Loucy (cell line): ENCODE measurements at regions not wholly inside any gene's neighbourhood (a gene's known extent, or its start where the extent isn't known, plus 50 kb on each side); places are given as distances from the start of the nearest gene placed in this dataset.
"Not testable (repeated sequence)": the region's sequence is repeated elsewhere in the genome, so short reads cannot be mapped to it uniquely, and the experiment has no call there.

Experiments used
- H2AFZ ChIP-seq: fragments of 200-600 bp; sonication (generic); 2 replicates; pipeline ENCODE4 v1.6.0; 2016; ENCODE audit warnings: antibody characterized with exemption, mild to moderate bottlenecking, low read length, moderate library complexity
- H3F3A ChIP-seq: fragments of 200-600 bp; 2 replicates; pipeline ENCODE4 v1.6.0; 2016; ENCODE audit warnings: antibody characterized with exemption, low read depth, mild to moderate bottlenecking
- H3K27me3 ChIP-seq: fragments of 200-600 bp; sonication (generic); 2 replicates; pipeline ENCODE4 v1.6.1; 2014; ENCODE audit warnings: low read length, mild to moderate bottlenecking; ENCODE audit not compliant: insufficient read depth, poor library complexity, severe bottlenecking
- H3K36me3 ChIP-seq: fragments of 200-600 bp; sonication (generic); 2 replicates; pipeline ENCODE4 v1.6.1; 2016; ENCODE audit warnings: low read length; ENCODE audit not compliant: insufficient read depth
- H3K4me1 ChIP-seq: fragments of 200-600 bp; sonication (generic); 2 replicates; pipeline ENCODE4 v1.5.1; 2014; ENCODE audit warnings: low read length, mild to moderate bottlenecking; ENCODE audit not compliant: insufficient read depth, poor library complexity, severe bottlenecking
- H3K4me2 ChIP-seq: fragments of 200-600 bp; sonication (generic); 2 replicates; pipeline ENCODE4 v1.6.0; 2014; ENCODE audit warnings: antibody characterized with exemption, low read length, low read depth, mild to moderate bottlenecking; ENCODE audit not compliant: poor library complexity, severe bottlenecking
- H3K4me3 ChIP-seq: fragments of 200-600 bp; sonication (generic); 2 replicates; pipeline ENCODE4 v1.5.1; 2014; ENCODE audit warnings: low read length, mild to moderate bottlenecking, mixed read lengths; ENCODE audit not compliant: poor library complexity, severe bottlenecking
- H3K79me2 ChIP-seq: fragments of 200-600 bp; sonication (generic); 2 replicates; pipeline ENCODE4 v1.6.1; 2014; ENCODE audit warnings: low read length; ENCODE audit not compliant: insufficient read depth
- H3K9ac ChIP-seq: fragments of 200-600 bp; sonication (generic); 2 replicates; pipeline ENCODE4 v1.6.0; 2014; ENCODE audit warnings: mild to moderate bottlenecking, low read depth, low read length, moderate library complexity; ENCODE audit not compliant: poor library complexity, severe bottlenecking
- H3K9me2 ChIP-seq: fragments of 200-600 bp; sonication (generic); replicated peaks from 2 replicates; pipeline ENCODE4 v1.6.1; 2016; ENCODE audit warnings: low read depth, low read length, mixed read lengths
- H3K9me3 ChIP-seq: fragments of 200-600 bp; sonication (generic); 2 replicates; pipeline ENCODE4 v1.6.1; 2014; ENCODE audit warnings: mild to moderate bottlenecking, antibody characterized with exemption, low read length, low read depth; ENCODE audit not compliant: insufficient read depth
- H4K20me1 ChIP-seq: fragments of 200-600 bp; sonication (generic); 2 replicates; pipeline ENCODE4 v1.6.0; 2014; ENCODE audit warnings: antibody characterized with exemption, low read length, mild to moderate bottlenecking; ENCODE audit not compliant: insufficient read depth, poor library complexity, severe bottlenecking
- EZH2phosphoT487 ChIP-seq: fragments of 200-600 bp; IDR thresholded peaks from 2 replicates; pipeline ENCODE4 v1.6.1; 2018; ENCODE audit warnings: antibody characterized with exemption, mild to moderate bottlenecking, moderate library complexity, borderline replicate concordance
- TF ChIP-seq, protein P1 (sequence below): fragments of 200-600 bp; sonication (generic); conservative IDR thresholded peaks from 2 replicates; pipeline ENCODE4 v1.5.1; 2014; ENCODE audit warnings: mild to moderate bottlenecking, antibody characterized with exemption, low read length

GRCh38 chr22:27605390-27605789, 196.2 kb downstream of the MN1 start:
- TF ChIP-seq, protein P1, sequence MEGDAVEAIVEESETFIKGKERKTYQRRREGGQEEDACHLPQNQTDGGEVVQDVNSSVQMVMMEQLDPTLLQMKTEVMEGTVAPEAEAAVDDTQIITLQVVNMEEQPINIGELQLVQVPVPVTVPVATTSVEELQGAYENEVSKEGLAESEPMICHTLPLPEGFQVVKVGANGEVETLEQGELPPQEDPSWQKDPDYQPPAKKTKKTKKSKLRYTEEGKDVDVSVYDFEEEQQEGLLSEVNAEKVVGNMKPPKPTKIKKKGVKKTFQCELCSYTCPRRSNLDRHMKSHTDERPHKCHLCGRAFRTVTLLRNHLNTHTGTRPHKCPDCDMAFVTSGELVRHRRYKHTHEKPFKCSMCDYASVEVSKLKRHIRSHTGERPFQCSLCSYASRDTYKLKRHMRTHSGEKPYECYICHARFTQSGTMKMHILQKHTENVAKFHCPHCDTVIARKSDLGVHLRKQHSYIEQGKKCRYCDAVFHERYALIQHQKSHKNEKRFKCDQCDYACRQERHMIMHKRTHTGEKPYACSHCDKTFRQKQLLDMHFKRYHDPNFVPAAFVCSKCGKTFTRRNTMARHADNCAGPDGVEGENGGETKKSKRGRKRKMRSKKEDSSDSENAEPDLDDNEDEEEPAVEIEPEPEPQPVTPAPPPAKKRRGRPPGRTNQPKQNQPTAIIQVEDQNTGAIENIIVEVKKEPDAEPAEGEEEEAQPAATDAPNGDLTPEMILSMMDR, result no peak
- no peak for TF ChIP-seq EZH2phosphoT487
- H3K4me1 ChIP-seq, result no peaks in the 10 kb centered on the region
- H3K27me3 ChIP-seq, result no peaks in the 10 kb centered on the region
- no peaks in the 10 kb centered on the region for H3K36me3 ChIP-seq
- H3K79me2 ChIP-seq, result no peaks in the 10 kb centered on the region
- H3K4me3 ChIP-seq, result no peak overlapping the region
- no peaks in the 10 kb centered on the region for H4K20me1 ChIP-seq
- H3F3A ChIP-seq, result no peaks in the 10 kb centered on the region
- H3K9ac ChIP-seq, result no peak overlapping the region
- H3K9me3 ChIP-seq, result no peaks in the 10 kb centered on the region
- no peak overlapping the region for H2AFZ ChIP-seq
- H3K9me2 ChIP-seq, result no peaks in the 10 kb centered on the region
- H3K4me2 ChIP-seq, result no peak overlapping the region

DNA sequence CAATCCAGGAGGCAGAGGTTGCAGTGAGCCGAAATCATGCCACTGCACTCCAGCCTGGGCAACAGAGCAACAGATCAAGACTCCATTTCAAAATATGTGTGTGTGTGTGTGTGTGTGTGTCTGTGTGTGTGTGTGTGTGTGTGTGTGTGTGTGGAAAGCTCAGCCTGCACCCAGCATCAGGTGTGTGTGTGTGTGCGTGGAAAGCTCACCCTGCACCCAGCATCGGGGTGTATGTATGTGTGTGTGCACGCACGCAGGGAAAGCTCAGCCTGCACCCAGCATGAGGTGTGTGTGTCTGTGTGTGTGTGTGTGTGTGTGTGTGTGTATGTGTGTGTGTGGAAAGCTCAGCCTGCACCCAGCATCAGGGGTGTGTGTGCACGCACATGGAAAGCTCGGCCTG, 193.8 kb downstream of the MN1 start:
- not testable (repeated sequence) for H4K20me1 ChIP-seq, H3K4me2 ChIP-seq, H3F3A ChIP-seq, H3K4me3 ChIP-seq, H3K27me3 ChIP-seq, H3K9me2 ChIP-seq, H2AFZ ChIP-seq, H3K36me3 ChIP-seq, H3K9ac ChIP-seq, H3K9me3 ChIP-seq, H3K79me2 ChIP-seq
- H3K4me1 ChIP-seq, result peaks cover 14% of the 10 kb centered on the region

GRCh38 chr22:27609451-27609888, 192.1 kb downstream of the MN1 start:
- Histone ChIP-seq H2AFZ (no peak overlapping the region), H4K20me1 (no peaks in the 10 kb centered on the region), H3K4me3 (no peak overlapping the region), H3K9me3 (no peaks in the 10 kb centered on the region), H3K4me2 (no peak overlapping the region), H3K79me2 (no peaks in the 10 kb centered on the region), H3K9me2 (no peaks in the 10 kb centered on the region), H3K27me3 (no peaks in the 10 kb centered on the region), H3K36me3 (no peaks in the 10 kb centered on the region), H3K9ac (no peak overlapping the region), H3F3A (no peaks in the 10 kb centered on the region), H3K4me1 (peaks cover 24% of the 10 kb centered on the region)
- TF ChIP-seq, protein P1, result no peak
- no peak for TF ChIP-seq EZH2phosphoT487

- H3K36me3 ChIP-seq, H4K20me1 ChIP-seq, H3K27me3 ChIP-seq, H3K79me2 ChIP-seq, H2AFZ ChIP-seq, H3K9me2 ChIP-seq, H3K9ac ChIP-seq, H3K4me2 ChIP-seq, H3K9me3 ChIP-seq, H3K4me3 ChIP-seq, H3F3A ChIP-seq: not testable (repeated sequence)
- peaks cover 24% of the 10 kb centered on the region for H3K4me1 ChIP-seq
Measured at GRCh38 chr22:27610164-27610563, 191.4 kb downstream of the MN1 start.
